PC-9 (cell line): ENCODE measurements at regions not wholly inside any gene's neighbourhood (a gene's known extent, or its start where the extent isn't known, plus 50 kb on each side); places are given as distances from the start of the nearest gene placed in this dataset.

ENCODE experiments used
- BruUV-seq: library from RNA; stranded (reverse); fragments of 400-500 nt; replicated peaks from 2 replicates; lab custom pipeline; 2021; lab: Mats Ljungman, UMichigan
- CTCF ChIA-PET: fragments of 300-600 bp; sonication (Branson Sonifier 250); formaldehyde crosslinking; loops from one replicate; lab custom pipeline; 2022; ENCODE audit warnings: antibody characterized with exemption; lab: Charles Lee
- POLR2A ChIA-PET: fragments of 300-600 bp; sonication (Branson Sonifier 250); formaldehyde crosslinking; loops from one replicate; lab custom pipeline; 2022; ENCODE audit warnings: antibody characterized with exemption; ENCODE audit not compliant: unreplicated experiment; lab: Charles Lee
- DNase-seq, 2 experiments: peaks; one replicate each; pipeline versions ENCODE4 v3.0.0 to v3.0.0-alpha.2; 2015 to 2022; ENCODE audit warnings: mixed read lengths in 1 of 2
- H2AFZ ChIP-seq: fragments of 200-600 bp; sonication (generic); 2 replicates; pipeline ENCODE4 v1.8.1; 2017; ENCODE audit warnings: antibody characterized with exemption
- H3F3A ChIP-seq: fragments of 200-600 bp; sonication (generic); 2 replicates; pipeline ENCODE4 v1.8.1; 2017; ENCODE audit warnings: antibody characterized with exemption, mild to moderate bottlenecking, low read depth; ENCODE audit not compliant: insufficient read depth
- H3K27ac ChIP-seq: fragments of 200-600 bp; sonication (generic); 2 replicates; pipeline ENCODE4 v1.6.1; 2016; ENCODE audit warnings: mixed run types
- H3K27me3 ChIP-seq: fragments of 200-600 bp; sonication (generic); 2 replicates; pipeline ENCODE4 v1.6.1; 2016; ENCODE audit warnings: low read depth, mixed run types; ENCODE audit not compliant: insufficient read depth
- H3K36me3 ChIP-seq: fragments of 200-600 bp; sonication (generic); 2 replicates; pipeline ENCODE4 v1.6.1; 2016; ENCODE audit warnings: low read depth, mixed run types
- H3K4me1 ChIP-seq: fragments of 200-600 bp; sonication (generic); replicated peaks from 2 replicates; pipeline ENCODE4 v1.6.1; 2016; ENCODE audit warnings: mixed run types; ENCODE audit not compliant: insufficient read depth
- H3K4me2 ChIP-seq: fragments of 200-600 bp; sonication (generic); 2 replicates; pipeline ENCODE4 v1.6.1; 2017; ENCODE audit warnings: mixed run types
- H3K4me3 ChIP-seq: fragments of 200-600 bp; sonication (generic); 2 replicates; pipeline ENCODE4 v1.6.1; 2016; ENCODE audit warnings: mixed run types
- H3K79me2 ChIP-seq: fragments of 200-600 bp; sonication (generic); 2 replicates; pipeline ENCODE4 v1.6.1; 2017; ENCODE audit warnings: low read depth, mixed run types
- H3K9me2 ChIP-seq: fragments of 200-600 bp; sonication (generic); 2 replicates; pipeline ENCODE4 v1.8.1; 2017; ENCODE audit warnings: mild to moderate bottlenecking; ENCODE audit not compliant: insufficient read depth
- H3K9me3 ChIP-seq: fragments of 200-600 bp; sonication (generic); 2 replicates; pipeline ENCODE4 v1.8.1; 2016; ENCODE audit warnings: low read depth; ENCODE audit not compliant: insufficient read depth
- H4K20me1 ChIP-seq: fragments of 200-600 bp; sonication (generic); 2 replicates; pipeline ENCODE4 v1.8.1; 2017; ENCODE audit not compliant: insufficient read depth
- CTCF ChIP-seq: fragments of 200-600 bp; sonication (generic); conservative IDR thresholded peaks from 2 replicates; pipeline ENCODE4 v1.6.1; 2017; ENCODE audit warnings: mixed run types, antibody characterized with exemption, mild to moderate bottlenecking, moderate library complexity
- EZH2 ChIP-seq: fragments of 200-600 bp; sonication (generic); IDR thresholded peaks from 2 replicates; pipeline ENCODE4 v1.8.0; 2017; ENCODE audit warnings: antibody characterized with exemption, low read depth
- intact Hi-C: fragments of 100-400 bp; cut with micrococcal nuclease; formaldehyde crosslinking; loops from one replicate; pipeline ENCODE4 v1.10.0; 2022; ENCODE audit not compliant: unreplicated experiment

DNA sequence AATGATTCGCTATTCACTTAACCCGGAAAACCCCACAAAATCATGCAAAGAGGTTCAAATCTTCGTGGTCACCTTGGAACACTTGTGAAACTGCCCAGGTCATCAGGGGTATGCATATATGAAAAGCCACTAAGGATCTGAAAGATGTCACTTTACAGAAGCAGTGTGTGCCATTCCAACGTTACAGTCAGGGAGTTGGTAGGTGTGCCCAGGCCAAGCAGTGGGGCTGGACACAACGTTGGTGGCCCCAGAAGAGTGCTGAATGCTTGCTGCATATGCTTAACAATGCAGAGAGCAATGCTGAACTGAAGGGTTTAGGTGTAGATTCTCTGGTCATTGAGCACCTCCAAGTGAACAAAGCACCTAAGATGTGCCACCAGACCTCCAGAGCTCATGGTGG, 51.1 kb upstream of the EIF5 start:
- no peaks in the 10 kb centered on the region; the same call in 1 of the 2 replicates for H3K9me3 ChIP-seq
- CTCF ChIA-PET: no interaction called here
- no peaks in the 10 kb centered on the region for H4K20me1 ChIP-seq
- H3K36me3 ChIP-seq: no peaks in the 10 kb centered on the region
- no peak overlapping the region for H3K4me3 ChIP-seq
- no peak overlapping the region for H3K4me2 ChIP-seq
- peaks cover 60% of the 10 kb centered on the region for H3F3A ChIP-seq
- no peaks in the 10 kb centered on the region for H3K27me3 ChIP-seq
- no peak for DNase-seq
- no peak overlapping the region for H2AFZ ChIP-seq
- no peaks in the 10 kb centered on the region for H3K79me2 ChIP-seq
- intact Hi-C loops: no loop called here
- peaks cover 52% of the 10 kb centered on the region for H3K4me1 ChIP-seq
- no peak overlapping the region; the same call in 1 of the 2 replicates for H3K27ac ChIP-seq
- no TSS peak for BruUV-seq
- no peaks in the 10 kb centered on the region for H3K9me2 ChIP-seq
- TF ChIP-seq CTCF: no peak
- no peak for TF ChIP-seq EZH2
- POLR2A ChIA-PET: interaction anchor here (0.6 kb wide), 1 partner anchor 173 kb away, joined by 4 read pairs; no protein-coding TSS in a partner anchor

DNA sequence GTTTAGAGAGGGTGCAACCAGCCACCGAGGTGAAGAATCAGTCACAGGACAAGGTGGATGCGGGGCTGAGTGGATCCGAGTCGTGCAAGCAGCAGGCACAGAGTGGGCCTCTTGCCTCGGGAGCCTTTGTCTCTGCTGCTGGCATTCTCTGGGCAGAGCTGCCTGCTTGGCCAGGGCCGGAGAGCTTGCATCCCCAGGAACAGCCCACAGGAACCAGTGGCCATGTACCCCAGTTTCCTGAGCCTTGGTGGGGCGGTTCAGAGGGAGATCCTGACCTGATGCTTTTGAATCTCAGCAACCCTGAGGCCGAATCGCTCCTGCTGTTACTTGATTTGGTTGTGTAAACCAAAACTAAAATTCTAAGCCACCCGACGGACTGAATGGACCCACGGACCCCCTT, 50.1 kb upstream of the EIF5 start:
- H4K20me1 ChIP-seq: no peaks in the 10 kb centered on the region
- no peaks in the 10 kb centered on the region for H3K9me2 ChIP-seq
- H3K4me3 ChIP-seq: no peak overlapping the region
- no peaks in the 10 kb centered on the region for H3K36me3 ChIP-seq
- CTCF ChIA-PET: interaction anchor here (0.6 kb wide), 1 partner anchor 140 kb away, joined by 6 read pairs; no protein-coding TSS in a partner anchor
- H3K4me1 ChIP-seq: peaks cover 52% of the 10 kb centered on the region
- no peaks in the 10 kb centered on the region for H3K27me3 ChIP-seq
- intact Hi-C loops: loop anchor here (2.0 kb wide), 1 partner anchor 85 kb away; no protein-coding TSS in a partner anchor
- no TSS peak for BruUV-seq
- H3F3A ChIP-seq: peaks cover 62% of the 10 kb centered on the region
- peak overlapping the region; percentile 83 for H3K27ac ChIP-seq
- peak in 1 of 2 experiments; percentile 22 for DNase-seq
- POLR2A ChIA-PET: no interaction called here
- no peak for TF ChIP-seq CTCF
- no peak for TF ChIP-seq EZH2
- no peaks in the 10 kb centered on the region for H3K79me2 ChIP-seq
- H3K9me3 ChIP-seq: no peaks in the 10 kb centered on the region
- peak overlapping the region; percentile 51 for H3K4me2 ChIP-seq
- no peak overlapping the region for H2AFZ ChIP-seq
